ENCODE measurements at regions not wholly inside any gene's neighbourhood (a gene's known extent, or its start where the extent isn't known, plus 50 kb on each side); places are given as distances from the start of the nearest gene placed in this dataset.

- DNase-seq: no peak
Measured at GRCh38 chr15:31842532-31843195, 187.7 kb upstream of the CHRNA7 start.

GRCh38 chr15:31843426-31844055 lies 186.8 kb upstream of the CHRNA7 start:
- no peak for DNase-seq

DNA sequence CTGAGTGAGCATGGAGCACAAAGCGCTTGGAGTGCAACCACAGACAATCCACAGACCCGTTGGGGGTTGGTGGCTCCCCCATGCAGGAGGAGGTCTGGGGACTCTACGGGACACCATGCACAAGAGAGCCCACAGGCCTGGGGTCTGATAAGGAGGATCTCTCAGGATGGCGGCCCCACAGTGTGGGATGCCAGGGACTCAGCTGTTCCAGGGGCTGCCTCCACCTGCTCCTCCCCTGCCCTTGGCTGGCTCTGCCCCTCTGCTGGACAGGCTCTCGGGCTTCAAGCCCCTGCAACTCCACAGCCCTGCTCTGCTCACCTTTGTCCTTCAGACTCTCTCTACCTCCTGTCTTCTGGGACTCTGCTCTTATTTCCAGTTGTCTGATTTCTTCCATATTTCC lies 184.5 kb upstream of the CHRNA7 start:
- no peak for DNase-seq

DNA sequence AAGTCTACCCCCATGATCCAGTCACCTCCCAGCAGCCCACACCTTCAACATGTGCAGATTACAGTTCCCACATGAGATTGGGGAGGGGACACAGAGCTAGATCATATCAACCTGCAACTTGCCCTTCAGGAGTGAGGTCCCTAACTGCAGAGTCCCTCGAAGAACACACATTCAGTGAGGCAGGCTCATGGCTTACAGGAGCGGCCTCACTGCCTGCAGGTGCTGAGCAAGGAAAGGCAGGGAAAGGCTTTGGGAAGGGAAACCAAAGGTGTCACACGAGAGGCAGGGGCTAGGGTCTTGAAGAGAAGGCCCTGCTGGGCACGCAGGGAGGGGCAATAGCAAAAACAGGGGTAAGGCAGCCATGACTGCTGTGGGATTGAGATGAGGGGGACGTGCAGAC lies 182.4 kb upstream of the CHRNA7 start:
- DNase-seq: no peak

DNA sequence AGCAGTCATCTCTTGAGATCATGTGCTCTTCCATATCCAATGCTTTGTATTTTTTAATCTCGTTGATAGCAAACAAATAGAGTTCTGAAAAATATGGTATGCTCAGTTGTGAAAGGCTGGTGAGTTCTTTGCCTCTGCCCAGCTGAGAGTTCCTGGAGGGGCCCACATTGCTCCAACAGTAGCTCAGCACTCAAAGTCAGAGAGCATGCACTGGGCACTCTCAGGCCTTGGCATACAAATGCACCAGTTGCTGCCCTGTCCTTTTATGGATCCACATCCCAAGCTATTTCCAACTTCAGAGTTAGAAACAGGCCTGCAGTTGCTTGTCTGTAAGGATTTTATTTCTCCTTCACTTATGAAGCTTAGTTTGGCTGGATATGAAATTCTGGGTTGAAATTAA lies 181.7 kb upstream of the CHRNA7 start:
- DNase-seq: no peak

- no peak for DNase-seq
Measured at GRCh38 chr15:31852933-31853799, 177.1 kb upstream of the CHRNA7 start.

GRCh38 chr15:31856581-31856980 lies 173.7 kb upstream of the CHRNA7 start:
- DNase-seq: no peak

DNA sequence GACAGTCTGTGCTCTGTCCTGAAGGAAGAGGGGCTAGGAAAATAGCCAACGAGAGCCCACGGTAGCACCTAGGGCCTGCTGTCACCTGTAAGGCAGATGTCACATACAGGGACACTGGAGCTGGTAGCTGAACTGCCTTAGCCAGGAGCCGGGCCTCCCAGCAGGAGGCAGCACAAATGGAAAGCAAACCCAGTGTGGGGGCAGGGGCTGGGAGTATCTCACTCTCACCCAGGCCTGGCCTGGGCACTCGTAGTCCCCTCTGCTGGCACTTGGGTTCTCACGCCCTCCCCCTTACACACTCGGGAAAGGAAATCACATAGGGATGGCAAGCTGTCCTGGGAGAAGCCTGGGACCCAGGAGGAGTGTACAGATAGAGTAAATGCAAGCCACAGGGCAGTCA lies 173.1 kb upstream of the CHRNA7 start:
- no peak for DNase-seq

DNA sequence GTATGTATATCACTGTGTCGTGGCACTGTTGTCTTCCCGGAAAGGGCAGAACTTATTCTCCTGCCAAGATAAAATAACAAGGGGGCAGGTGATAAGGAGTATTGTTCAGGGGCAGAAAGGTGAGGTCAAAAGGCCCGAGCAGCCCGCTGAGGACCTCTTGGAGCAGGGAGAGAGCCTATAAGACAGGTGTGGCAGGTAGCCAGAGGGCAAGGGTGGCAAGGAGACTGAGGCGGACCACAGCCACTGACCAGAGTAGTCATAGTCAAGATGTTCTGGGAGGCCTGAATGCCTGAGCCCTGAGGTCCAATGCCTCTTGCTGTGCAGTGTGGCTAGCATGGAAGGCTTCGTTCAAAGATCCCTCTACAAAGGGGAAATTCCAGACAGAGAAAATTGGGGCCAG lies 172.3 kb upstream of the CHRNA7 start:
- no peak for DNase-seq

- DNase-seq: no peak
Measured at GRCh38 chr15:31866248-31866647, 164.1 kb upstream of the CHRNA7 start.

GRCh38 chr15:31867536-31868442 lies 162.5 kb upstream of the CHRNA7 start:
- DNase-seq: peak; percentile 28 to 72

DNA sequence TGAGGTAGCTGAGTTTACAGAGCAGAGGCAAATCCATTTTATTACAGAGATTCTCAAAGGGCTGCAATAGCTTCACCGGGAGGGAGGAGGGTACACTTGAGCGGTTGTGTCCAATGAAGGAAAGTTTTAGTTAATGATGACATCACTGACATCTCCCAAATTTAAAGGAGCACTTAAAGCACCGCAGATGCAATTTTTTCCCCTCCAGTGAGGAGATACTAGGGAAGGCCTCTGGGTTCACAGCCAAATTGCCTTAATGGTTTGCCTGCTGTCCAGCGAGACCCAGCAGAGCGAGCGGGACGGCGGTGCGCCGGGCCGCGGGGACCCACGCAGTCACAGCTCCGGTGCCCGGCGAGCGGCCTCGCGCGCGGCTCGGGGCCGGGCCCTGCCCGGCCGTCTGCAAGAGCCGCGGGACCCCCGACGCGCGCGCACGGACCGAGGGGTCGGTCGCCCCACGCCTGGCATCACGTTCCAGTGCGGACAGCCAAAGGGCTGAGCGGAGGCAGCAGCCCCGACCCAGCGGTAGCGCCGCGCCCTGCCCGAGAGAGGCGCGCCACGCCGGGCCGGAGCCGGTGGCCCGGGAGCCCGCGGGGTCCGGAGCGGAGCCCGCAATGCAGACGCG lies 160.5 kb upstream of the CHRNA7 start:
- DNase-seq: peak in 1 of 2 experiments; percentile 30

DNA sequence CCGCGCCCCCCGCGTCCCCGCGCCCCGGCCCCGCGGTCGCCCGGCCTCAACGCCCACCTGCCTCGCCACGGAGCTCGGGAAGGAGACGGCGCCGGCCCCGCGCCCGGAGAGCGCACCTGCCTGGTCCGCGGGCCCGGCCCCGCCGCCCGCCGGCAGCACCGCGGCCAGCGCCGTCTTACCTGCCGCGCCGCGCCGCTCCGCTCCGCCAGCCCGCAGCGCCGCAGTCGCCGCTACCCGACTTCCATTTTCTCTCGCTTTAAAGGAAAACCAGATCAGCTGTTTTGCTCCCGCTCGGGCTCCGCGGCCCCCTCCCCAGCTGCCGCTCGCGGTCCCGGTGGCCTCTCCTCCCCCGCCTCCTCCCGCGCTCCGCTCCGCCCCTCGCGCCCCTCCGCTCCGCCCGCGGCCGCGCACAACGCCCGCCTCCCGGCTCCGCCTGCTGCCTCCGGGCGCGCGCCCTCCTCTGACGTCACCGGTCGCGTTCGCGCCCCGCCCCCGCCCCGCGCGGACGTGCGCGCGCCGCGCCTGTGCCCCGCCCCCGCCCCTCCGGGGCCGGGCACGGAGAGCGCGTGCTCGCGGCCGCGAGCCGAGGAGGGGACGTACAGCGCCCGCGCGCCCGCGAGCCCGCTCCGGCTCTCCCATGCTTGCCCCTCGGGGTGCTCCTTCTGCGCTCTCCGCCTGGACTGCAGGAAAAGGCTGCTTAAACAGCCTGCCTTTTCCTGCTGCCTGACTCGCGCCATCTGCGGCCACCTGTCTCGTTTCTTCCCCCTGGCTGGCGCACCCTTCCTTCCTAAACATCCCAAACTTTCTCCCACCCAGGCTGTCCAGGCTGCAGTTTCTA lies 159.8 kb upstream of the CHRNA7 start, which contains the start of gene OTUD7A:
TSS of gene OTUD7A (minus strand) at position 346 of the 838 bp plus-strand sequence.
- peak; percentile 89 to 91 for DNase-seq

DNA sequence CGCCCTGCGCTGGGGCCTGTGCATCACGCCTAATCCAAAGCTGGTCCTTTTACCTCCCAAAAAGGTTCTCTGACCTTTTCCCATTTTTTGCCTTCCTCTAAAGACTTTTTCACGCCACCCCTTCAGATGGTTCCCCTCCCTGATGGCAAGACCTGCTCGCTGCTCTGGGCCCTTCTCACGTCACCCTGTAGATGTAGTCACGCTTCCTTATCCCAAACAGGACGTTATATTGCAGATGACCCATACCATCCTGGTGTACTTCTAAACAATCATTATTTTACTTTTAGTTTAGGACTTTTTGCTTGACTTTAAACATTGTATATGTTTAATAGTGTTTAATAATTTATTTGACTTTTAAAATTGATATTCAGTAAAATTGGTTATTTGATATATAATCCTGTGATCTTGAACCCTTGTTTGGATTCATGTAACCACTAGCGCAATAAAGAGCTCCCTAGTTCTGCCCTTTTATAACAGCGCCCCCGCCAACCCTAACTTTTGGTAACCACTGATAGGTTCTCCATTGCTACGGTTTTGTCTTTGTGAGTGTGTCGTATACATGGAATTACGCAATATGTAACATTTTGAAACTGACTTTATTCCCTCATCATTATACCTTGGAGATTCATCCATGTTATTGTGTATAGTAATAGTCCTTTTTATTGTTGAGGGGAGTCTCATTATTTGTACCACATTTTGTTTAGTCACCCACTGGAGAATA lies 159.0 kb upstream of the CHRNA7 start:
- no peak for DNase-seq

- no peak for DNase-seq
Measured at GRCh38 chr15:31871887-31872281, 158.4 kb upstream of the CHRNA7 start.

DNA sequence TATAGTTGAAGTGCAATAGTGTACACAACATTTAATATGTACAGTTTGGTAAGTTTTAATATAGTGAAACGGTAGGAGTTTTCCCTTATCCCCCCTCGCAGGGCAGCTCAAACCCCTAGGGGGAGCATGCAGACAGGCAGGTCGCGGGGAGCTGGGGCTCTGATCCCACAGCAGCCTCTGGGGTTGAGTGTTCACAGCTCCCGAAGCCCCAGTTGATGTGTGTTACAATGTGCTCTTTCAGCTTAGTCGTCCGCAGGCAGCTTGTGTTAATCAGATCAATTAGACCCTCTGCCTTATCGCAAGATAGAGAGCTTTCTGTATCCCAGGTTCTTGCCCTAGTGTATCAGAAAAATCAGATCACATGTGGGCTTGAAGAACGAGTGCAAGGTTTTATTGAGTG lies 143.1 kb upstream of the CHRNA7 start:
- DNase-seq: peak; percentile 67 to 79

DNA sequence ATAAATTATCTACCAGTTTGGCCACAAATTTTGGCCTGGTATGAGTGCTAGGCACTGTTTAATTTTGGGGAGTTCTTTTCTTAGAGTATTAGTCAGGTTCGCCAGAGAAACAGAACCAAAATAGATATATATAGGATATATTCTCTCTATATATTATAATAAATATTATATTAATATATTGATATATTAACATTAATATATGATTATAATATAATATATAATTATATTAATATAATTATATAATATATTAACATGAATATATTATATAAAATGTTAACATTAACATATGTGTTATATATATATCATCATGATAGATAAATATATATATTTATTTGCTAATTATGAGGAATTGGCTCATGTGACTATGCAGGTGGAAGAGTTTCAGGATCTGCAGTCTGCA lies 137.8 kb upstream of the CHRNA7 start:
- DNase-seq: no peak

DNA sequence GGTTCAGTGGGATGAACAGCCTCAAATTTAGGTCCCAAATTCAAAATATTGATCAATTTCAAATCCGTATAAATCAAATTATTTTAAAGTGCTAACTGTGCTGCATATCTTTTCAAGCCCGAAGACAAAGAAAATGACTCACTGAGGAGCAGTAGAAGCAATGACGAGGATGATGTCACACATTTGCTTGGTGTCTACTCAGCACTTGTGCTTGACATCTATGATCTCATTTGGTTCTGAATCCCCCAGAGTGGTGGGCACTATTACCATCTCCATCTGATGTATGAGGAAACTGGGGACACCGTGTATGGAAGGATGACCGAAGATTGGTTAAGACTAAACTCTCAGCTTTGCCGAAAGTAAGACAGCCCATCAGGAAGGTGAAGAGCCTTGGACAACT lies 136.5 kb upstream of the CHRNA7 start:
- no peak for DNase-seq

DNA sequence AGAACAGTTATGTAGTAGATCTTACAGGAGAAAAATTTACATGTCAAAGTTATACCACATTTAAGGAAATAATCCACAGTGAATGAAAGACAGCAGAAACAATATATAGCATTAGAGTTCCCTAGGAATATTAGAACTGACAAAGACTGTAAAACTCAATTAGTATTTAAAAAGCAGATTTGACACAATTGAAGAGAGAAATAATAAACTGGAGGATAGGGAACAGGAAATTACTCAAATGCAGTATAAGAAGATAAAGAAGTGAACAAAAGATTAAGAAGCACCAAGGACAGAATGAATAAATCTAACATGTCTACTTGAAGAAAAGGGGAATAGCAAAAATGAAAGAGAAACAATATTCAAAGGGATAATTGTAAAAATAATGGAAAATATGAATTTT lies 132.6 kb upstream of the CHRNA7 start:
- no peak for DNase-seq

DNA sequence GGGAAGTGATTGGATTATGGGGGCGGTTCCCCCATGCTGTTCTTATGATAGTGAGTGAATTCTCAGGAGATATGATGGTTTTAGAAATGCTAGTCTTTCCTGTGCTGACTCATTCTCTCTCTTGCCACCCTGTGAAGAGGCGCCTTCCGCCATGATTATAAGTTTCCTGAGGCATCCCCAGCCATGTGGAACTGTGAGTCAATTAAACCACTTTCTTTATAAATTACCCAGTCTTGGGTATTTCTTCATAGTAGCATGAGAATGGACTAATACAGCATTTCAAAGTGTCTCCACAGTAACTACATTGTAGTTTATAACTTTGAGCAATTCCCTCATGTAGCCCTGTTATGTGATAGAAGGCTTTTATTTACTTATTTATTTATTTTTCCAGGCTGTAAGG lies 128.8 kb upstream of the CHRNA7 start:
- DNase-seq: no peak

- no peak for DNase-seq
Measured at GRCh38 chr15:31905054-31905453, 125.3 kb upstream of the CHRNA7 start.

All from NCI-H524 (cell line).